ENCODE measurements at regions not wholly inside any gene's neighbourhood (a gene's known extent, or its start where the extent isn't known, plus 50 kb on each side); places are given as distances from the start of the nearest gene placed in this dataset.

GRCh38 chr20:11045412-11046175 is 371.8 kb upstream of the JAG1 start:
- TF ChIP-seq POLR2A (IDR thresholded peaks at IDR 0.05), result no peak
- TF ChIP-seq EP300 (IDR thresholded peaks at IDR 0.05), result no peak
- no peak for TF ChIP-seq POLR2AphosphoS5 (IDR thresholded peaks at IDR 0.05)
- no peak for TF ChIP-seq CTCF (IDR thresholded peaks at IDR 0.05)
- H3K27me3 ChIP-seq, result no peaks in the 10 kb centered on the region
- no peaks in the 10 kb centered on the region for H3K9me3 ChIP-seq
- no peak overlapping the region for H3K27ac ChIP-seq
- WGBS, 2 donors (ENCODE audit: low coverage in 1 of 2), result 74 to 84% methylated on average over 7 to 8 of the region's 8 CpGs
- ATAC-seq, result no peak
- H3K4me1 ChIP-seq, result no peaks in the 10 kb centered on the region
- no peaks in the 10 kb centered on the region for H3K36me3 ChIP-seq
- no peak overlapping the region for H3K4me3 ChIP-seq

DNA sequence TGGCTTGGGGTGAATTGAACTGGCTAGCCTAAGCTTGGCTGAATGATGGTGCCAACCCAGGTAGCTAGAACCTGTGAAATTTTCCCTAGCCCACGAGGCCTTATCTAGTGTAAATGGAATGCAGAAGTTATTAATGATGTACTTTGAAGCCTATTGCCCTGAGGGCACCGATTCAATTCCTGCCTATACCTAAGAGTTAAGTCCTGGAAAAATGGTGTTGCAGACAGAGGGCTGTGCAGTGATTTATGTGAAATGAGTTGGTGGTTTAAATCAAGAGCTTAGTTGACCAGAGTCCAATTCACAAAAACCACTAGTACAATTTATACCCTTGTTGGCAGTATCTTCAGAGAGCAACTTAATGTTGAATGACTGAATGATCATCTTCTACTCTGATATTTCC is 373.8 kb upstream of the JAG1 start:
- TF ChIP-seq POLR2AphosphoS5 (IDR thresholded peaks at IDR 0.05), result no peak
- TF ChIP-seq POLR2A (IDR thresholded peaks at IDR 0.05), result no peak
- TF ChIP-seq EP300 (IDR thresholded peaks at IDR 0.05), result no peak
- no peak for TF ChIP-seq CTCF (IDR thresholded peaks at IDR 0.05)
- Histone ChIP-seq H3K27me3 (no peaks in the 10 kb centered on the region), H3K9me3 (no peaks in the 10 kb centered on the region), H3K4me1 (no peaks in the 10 kb centered on the region), H3K4me3 (no peak overlapping the region), H3K27ac (no peak overlapping the region), H3K36me3 (no peaks in the 10 kb centered on the region)
- 28 to 44% methylated on average over 2 of the region's 2 CpGs for WGBS, 2 donors (ENCODE audit: low coverage in 1 of 2)
- no peak for ATAC-seq

GRCh38 chr20:11048739-11049138 is 374.9 kb upstream of the JAG1 start:
- Histone ChIP-seq H3K27me3 (no peaks in the 10 kb centered on the region), H3K9me3 (no peaks in the 10 kb centered on the region), H3K36me3 (no peaks in the 10 kb centered on the region), H3K4me1 (no peaks in the 10 kb centered on the region), H3K27ac (no peak overlapping the region), H3K4me3 (no peak overlapping the region)
- TF ChIP-seq POLR2A (IDR thresholded peaks at IDR 0.05), result no peak
- no peak for TF ChIP-seq CTCF (IDR thresholded peaks at IDR 0.05)
- TF ChIP-seq EP300 (IDR thresholded peaks at IDR 0.05), result no peak
- TF ChIP-seq POLR2AphosphoS5 (IDR thresholded peaks at IDR 0.05), result no peak
- ATAC-seq, result no peak

GRCh38 chr20:11050350-11050749 is 376.6 kb upstream of the JAG1 start:
- H3K9me3 ChIP-seq, result no peaks in the 10 kb centered on the region
- WGBS, 2 donors (ENCODE audit: low coverage in 1 of 2), result 71 to 83% methylated on average over 2 of the region's 2 CpGs
- H3K27me3 ChIP-seq, result no peaks in the 10 kb centered on the region
- H3K4me1 ChIP-seq, result no peaks in the 10 kb centered on the region
- ATAC-seq, result no peak
- no peak overlapping the region for H3K4me3 ChIP-seq
- no peaks in the 10 kb centered on the region for H3K36me3 ChIP-seq
- H3K27ac ChIP-seq, result no peak overlapping the region
- TF ChIP-seq CTCF (IDR thresholded peaks at IDR 0.05) (no peak), POLR2A (IDR thresholded peaks at IDR 0.05) (no peak), EP300 (IDR thresholded peaks at IDR 0.05) (no peak), POLR2AphosphoS5 (IDR thresholded peaks at IDR 0.05) (no peak)

DNA sequence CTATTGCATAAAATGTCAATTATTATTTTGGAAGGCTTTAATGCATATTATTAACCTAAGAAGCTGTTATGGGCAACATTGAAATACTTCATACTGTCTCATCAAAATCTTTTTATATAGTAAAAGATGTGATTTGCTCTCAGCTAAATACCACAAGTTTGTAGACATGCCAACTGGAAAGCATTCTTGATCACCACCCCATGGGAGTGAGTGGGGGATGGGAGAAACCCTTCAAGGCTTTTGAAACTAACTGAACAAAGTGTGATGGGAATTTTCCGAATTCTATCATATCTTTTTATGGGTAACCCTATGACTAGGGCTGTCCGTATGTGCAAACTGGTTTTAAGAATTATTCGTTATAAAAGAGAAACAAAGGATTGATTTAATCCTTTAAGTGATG is 377.3 kb upstream of the JAG1 start:
- H3K36me3 ChIP-seq, result no peaks in the 10 kb centered on the region
- WGBS, 2 donors (ENCODE audit: low coverage in 1 of 2), result 61 to 83% methylated on average over 3 of the region's 3 CpGs
- ATAC-seq, result no peak
- H3K4me1 ChIP-seq, result no peaks in the 10 kb centered on the region
- no peak overlapping the region for H3K27ac ChIP-seq
- TF ChIP-seq CTCF (IDR thresholded peaks at IDR 0.05) (no peak), POLR2AphosphoS5 (IDR thresholded peaks at IDR 0.05) (no peak), POLR2A (IDR thresholded peaks at IDR 0.05) (no peak), EP300 (IDR thresholded peaks at IDR 0.05) (no peak)
- H3K27me3 ChIP-seq, result no peaks in the 10 kb centered on the region
- no peak overlapping the region for H3K4me3 ChIP-seq
- no peaks in the 10 kb centered on the region for H3K9me3 ChIP-seq
